GM18951 (cell line): ENCODE measurements at regions not wholly inside any gene's neighbourhood (a gene's known extent, or its start where the extent isn't known, plus 50 kb on each side); places are given as distances from the start of the nearest gene placed in this dataset.

Source experiments
- POLR2A ChIP-seq: IDR thresholded peaks from 4 replicates; pipeline ENCODE4 v1.6.1; 2011; ENCODE audit warnings: mild to moderate bottlenecking; ENCODE audit not compliant: insufficient read length, insufficient read depth; ENCODE audit errors: extremely low read depth
- in situ Hi-C: fragments of 300-500 bp; cut with MboI; formaldehyde crosslinking; loops from one replicate; pipeline ENCODE4 v1.12.0; 2022; ENCODE audit warnings: low sequenced_read_pairs, mixed read lengths, inconsistent platforms; ENCODE audit not compliant: unreplicated experiment

DNA sequence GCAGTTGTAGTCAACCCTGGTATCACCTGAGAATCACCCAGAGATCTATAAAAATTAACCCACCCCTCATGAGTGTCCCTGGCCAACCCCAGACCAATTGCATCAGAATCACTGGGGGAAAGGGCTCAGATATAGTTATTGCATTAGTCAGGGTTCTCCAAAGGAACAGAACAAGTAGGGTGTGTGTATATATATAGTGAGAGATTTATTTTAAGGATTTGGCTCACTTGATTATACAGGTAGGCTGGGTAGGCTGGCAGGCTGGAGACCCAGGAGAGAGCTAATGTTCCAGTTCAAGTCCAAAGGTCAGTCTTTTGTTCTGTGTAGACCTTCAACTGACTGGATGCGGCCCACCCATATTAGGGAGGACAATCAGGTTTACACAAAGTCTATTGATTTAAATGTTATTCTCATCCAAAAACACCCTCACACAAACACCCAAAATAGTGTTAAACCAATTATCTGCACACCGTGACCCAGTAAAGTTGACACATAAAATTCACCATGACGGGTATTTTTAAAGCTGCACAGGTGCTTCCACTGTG lies 372.9 kb upstream of the NFE2L3 start:
- TF ChIP-seq POLR2A: no peak
- in situ Hi-C loops: no loop called here

DNA sequence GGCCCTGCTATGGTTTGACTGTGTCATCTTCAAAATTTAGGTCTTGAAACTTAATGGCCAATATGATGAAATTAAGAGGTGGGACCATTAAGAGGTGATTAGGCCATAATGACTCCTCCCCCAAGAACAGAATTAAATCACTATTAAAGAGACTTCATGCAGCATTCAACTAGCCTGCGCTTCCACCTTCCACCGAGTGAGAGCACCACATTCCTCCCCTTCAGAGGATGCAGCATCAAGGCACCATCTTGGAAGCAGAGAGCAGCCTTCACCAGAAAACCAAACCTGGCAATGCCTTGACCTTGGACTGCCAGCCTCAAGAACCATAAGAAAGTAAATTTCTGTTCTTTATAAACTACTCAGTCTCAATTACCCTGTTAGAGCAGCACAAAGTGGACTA lies 371.1 kb upstream of the NFE2L3 start:
- in situ Hi-C loops: no loop called here
- no peak for TF ChIP-seq POLR2A

DNA sequence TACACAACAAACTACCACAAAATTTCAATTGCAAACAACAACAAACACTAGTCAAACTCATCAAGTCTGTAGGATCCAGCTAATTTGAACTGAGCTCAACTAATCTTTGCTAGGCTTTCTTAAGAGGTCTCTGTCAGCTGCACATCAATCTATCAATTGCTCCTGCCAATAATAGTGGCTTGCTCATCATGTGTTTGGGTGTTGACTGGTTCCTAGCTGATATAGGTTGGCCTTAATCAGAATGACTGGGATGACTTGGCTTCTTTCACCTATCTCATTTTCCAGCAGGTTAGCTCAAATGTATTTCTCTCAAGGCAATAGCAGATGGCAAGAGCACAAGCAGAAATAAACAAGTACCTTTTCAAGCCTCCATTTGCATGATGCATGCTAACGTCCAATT lies 370.3 kb upstream of the NFE2L3 start:
- in situ Hi-C loops: no loop called here
- no peak for TF ChIP-seq POLR2A

DNA sequence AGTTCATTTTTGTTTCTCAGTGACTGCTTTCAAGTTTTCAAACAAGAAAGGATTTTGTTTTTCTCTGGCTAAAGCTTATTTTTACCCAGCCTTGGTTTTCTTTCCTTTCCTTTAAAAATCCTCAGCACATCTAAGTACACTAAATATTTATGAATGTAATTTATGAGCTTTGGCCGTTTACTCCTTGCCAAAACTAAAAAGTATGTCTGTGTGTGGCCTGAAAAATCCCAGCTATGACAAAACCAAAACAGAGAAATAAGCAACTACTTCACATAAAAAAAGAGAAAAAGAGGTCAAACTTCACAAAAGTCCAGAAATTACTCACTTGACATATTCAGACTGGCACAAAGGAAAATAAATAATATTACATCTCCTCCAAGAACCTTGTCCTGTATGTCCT lies 365.1 kb upstream of the NFE2L3 start:
- in situ Hi-C loops: no loop called here
- TF ChIP-seq POLR2A: no peak

DNA sequence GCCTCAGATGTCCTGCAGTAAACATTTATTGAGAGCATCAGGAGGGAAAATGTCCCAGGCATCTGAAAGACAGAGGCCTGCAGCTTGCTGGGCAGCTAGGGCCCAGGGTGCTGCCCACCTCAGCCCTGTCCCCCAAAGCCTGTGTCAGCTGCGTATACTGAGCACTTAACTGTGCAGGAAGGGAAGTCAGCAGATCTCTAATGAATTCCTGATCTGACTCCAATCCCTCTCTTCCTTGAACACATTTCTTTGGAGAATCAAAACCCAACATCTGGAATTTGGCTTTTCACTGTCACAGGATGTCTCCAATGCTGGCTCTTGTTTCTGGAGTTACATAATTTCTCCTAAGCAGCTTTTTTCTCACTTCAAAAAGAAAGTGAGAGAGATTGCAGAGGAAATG lies 364.7 kb upstream of the NFE2L3 start:
- TF ChIP-seq POLR2A: no peak
- in situ Hi-C loops: no loop called here

DNA sequence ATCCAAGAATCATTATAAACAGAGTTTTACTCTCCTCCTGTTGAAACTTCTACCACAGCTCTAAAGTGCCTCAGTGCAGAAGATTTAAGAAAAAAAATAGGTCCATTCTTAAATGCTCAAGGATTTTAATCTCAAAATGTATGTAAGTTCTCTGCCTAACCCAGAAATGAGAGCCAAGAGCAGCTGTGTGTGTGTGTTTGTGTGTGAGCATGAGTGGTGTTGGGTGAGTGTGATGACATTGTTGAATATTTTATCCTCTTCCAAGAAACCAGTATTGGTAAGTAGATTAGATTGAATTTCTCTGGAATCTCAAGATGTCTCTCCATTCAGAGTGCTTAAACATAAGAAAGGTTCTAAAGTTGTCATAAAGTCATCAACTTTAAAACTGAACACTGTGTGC lies 363.6 kb upstream of the NFE2L3 start:
- no peak for TF ChIP-seq POLR2A

DNA sequence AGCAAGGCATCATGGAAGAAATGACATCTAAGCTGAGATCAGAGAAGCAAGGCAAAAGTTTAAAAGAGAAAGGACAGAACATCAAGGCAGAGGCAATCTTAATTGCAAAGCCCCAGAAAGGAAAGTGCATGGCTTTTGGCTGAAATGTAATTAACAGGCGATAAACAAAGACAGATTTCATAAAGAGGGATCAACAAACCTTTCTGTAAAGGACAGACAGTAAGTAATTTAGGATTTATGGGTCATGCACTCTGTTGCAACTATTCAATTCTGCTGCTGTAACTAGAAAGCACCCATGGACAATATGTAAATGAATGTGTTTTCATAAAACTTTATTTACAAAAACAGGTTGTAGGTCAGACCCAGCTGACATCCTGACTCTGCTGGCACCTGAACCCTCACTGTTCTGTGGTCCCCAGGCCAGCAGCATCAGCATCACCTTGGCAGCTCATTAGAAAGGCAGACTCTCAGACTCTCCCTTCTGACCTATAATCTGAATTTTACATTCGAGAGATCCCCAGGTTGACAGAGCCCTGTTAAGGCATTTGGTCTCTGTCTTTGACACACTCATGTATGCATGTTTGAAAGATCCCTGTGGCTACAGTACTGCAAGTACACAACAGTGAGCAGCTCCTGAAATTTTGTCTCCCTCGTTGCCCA lies 362.9 kb upstream of the NFE2L3 start:
- TF ChIP-seq POLR2A: no peak
- in situ Hi-C loops: no loop called here

More for the DNA sequence above, 363.6 kb upstream of the NFE2L3 start:
- in situ Hi-C loops: no loop called here

DNA sequence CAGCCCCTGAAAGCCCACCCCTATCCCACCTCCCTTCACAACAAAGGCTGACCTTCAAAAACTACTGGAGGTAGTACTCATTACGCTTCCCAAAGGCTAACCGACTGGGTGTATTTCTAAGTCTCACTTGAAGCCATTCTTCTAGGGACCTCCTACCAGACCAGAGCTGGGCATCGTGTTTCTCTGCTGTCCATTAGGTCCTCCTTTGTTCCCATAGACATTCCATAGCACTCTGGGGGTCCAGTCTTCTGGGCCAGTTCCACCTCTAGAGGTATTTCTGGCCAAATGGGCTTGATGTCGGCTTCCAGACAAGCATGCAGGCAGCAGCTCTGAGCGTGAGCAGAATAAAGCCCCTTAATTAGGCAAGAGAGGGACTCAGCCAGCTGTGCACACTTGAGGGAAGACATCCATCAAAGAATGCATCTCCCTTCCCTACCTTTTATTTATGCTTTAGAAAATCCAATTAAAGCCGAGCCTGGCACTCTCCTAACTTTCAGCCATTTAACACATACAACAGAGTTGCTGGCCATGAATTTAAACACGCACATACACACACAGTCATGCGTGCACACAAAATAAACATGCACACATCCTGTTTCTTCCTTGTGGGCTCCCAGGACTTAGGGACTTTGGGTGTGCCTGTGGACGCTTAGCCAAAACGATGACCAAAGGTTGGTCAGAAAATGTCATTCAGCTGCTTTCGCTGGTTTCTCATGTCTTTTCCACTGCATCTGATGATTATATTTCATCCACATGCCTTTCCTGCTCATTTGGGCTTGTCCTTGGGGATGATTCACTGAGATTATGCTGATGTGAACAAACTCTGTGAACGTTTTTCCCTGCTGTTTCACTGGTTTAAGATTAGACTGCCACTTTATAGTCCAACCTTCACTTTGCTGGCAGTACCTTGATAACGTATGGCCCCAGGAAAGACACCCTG lies 362.0 kb upstream of the NFE2L3 start:
- no peak for TF ChIP-seq POLR2A
- in situ Hi-C loops: no loop called here

DNA sequence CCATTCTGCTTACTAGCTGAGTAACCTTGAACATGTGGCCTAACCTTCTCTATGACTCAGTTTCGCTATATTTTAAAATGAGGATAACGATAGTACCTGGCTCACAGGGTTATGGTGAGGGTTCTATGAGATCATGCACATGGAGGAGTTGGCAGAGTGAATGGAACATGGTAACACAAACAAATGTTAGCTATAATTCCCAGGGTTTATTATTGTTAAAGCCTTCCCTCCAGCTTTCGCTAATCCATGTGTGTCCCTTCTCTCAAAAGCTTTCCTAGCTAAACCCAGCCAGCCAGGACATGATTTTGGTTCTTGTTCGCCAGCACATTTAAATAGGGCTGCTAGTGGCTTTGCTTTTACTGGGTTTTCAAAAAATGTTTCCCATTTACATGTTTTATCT lies 361.0 kb upstream of the NFE2L3 start:
- TF ChIP-seq POLR2A: no peak
- in situ Hi-C loops: no loop called here

DNA sequence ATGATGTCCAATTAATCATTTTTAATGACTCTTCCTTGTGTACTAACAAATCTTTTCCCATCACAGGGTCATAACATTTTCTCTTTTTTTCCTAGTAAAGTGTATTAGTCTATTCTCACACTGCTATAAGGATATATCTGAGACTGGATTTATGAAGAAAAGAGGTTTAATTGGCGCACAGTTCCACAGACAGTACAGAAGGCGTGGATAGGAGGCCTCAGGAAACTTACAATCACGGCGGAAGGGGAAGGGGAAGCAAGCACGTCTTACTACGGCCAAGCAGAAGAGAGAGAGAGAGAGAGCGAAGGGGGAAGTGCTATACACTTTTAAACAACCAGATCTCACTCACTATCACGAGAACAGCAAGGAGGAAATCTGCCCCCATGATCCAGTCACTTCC lies 359.4 kb upstream of the NFE2L3 start:
- TF ChIP-seq POLR2A: no peak
- in situ Hi-C loops: no loop called here

DNA sequence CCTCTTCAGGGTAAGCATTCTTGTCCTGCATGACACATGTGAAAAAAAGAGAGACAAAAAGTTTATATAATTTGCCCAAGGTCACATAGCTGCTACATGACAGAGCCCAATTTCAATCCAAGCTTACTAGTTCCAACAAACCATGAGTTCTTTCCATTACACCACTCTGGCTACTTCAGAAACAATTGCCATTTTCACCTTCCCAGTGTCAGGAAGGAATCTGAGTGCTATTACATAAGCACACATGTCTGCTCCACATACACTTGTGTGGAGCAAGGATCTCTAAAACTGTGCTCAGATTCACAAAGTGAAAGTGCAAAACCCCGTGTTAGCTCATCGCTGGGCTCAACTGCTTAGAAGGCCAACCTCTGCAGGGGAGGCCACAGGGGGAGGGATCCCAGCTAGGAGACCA lies 356.2 kb upstream of the NFE2L3 start:
- in situ Hi-C loops: no loop called here
- no peak for TF ChIP-seq POLR2A

DNA sequence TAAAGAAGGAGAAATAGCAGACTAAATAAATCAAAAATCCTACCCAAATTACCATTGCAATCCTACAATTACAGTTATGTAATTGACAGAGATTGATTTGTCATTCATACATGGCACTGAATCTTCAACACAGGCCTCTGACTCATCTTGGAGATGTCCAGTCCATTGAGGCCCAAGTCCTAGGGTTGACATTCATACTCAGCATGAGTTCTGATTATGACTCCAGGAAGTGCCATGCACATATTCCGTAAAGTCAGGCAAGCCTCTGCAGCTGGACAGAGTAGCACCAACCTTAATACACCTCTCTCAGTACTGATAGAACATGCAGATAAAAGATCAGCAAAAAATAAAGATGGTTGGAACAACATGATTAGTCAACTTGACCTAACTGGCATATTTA lies 353.7 kb upstream of the NFE2L3 start:
- in situ Hi-C loops: no loop called here
- no peak for TF ChIP-seq POLR2A

DNA sequence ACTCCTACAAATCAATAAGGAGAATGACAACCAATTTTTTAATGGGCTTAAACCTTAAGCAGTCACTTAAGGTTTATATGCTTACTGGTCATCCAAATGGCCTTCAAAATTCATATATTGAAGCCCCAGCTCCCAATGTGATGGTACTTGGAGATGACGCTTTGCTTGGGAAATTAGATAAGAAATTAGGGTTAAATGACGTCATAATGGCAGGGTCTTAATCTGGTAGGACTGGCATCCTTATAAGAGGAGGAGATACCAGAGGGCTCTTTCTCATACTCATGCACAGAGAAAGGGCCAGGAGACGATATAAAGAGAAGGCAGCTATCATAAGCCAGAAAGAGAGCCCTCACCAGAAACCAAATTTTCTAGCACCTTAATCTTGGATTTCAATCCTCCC lies 350.8 kb upstream of the NFE2L3 start:
- in situ Hi-C loops: no loop called here

DNA sequence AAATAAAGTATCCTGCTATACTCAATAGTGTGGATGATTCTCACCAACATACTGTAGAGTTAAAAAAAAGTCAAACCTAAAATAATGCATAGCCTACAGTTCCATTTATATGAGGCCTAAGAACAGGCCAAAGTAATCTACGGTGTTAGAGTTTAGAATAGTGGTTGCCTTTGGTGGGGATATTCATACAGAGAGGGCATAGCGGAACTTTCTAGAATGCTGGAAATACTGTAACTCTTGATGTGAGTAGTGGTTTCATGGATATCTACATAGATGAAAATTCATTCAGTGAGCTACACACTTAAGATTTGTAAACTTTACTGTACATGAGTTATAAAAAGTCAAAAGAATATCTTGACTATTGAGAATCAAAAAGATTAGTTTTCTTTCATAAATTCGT lies 349.9 kb upstream of the NFE2L3 start:
- TF ChIP-seq POLR2A: no peak
- in situ Hi-C loops: no loop called here

More for the DNA sequence above, 350.8 kb upstream of the NFE2L3 start:
- TF ChIP-seq POLR2A: no peak
